Loucy (cell line): ENCODE measurements at regions not wholly inside any gene's neighbourhood (a gene's known extent, or its start where the extent isn't known, plus 50 kb on each side); places are given as distances from the start of the nearest gene placed in this dataset.

Experiments used
- CTCF ChIP-seq: fragments of 200-600 bp; sonication (generic); conservative IDR thresholded peaks from 2 replicates; pipeline ENCODE4 v1.5.1; 2014; ENCODE audit warnings: mild to moderate bottlenecking, antibody characterized with exemption, low read length
- EZH2phosphoT487 ChIP-seq: fragments of 200-600 bp; IDR thresholded peaks from 2 replicates; pipeline ENCODE4 v1.6.1; 2018; ENCODE audit warnings: antibody characterized with exemption, mild to moderate bottlenecking, moderate library complexity, borderline replicate concordance

- TF ChIP-seq CTCF (no peak), EZH2phosphoT487 (no peak)
Observed at GRCh38 chr2:20507711-20508110, 60.8 kb downstream of the RHOB start.
